NCI-H128 (cell line): ENCODE measurements at regions not wholly inside any gene's neighbourhood (a gene's known extent, or its start where the extent isn't known, plus 50 kb on each side); places are given as distances from the start of the nearest gene placed in this dataset.

Experiments
- DNase-seq: peaks from one replicate; lab custom pipeline; 2025; ENCODE audit not compliant: unreplicated experiment; lab: John Stamatoyannopoulos, UW

DNA sequence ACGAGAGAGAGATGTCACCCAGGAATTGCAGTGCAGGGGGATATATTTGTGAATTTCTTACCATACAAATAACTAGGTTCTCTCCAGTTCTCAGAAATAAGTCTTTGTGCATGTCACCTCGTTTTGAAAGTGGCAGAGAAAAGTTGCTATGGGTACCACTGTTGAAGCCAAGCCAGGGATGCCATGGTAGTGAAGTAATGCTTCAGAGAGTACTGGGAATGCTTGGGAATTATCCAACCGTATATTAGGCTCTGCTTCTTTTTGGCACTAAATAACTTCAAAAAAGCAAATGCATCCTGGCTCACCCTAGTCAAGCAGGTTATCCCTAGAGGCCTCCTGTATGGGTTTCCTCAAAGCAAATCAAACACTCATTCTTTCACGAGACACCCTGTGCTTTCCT, 50.7 kb upstream of the DDX18 start:
- DNase-seq, result no peak
